ENCODE measurements at regions not wholly inside any gene's neighbourhood (a gene's known extent, or its start where the extent isn't known, plus 50 kb on each side); places are given as distances from the start of the nearest gene placed in this dataset.

GRCh38 chr9:27943501-27943900 is 370.2 kb upstream of the C9orf72 start:
- H3K4me1 ChIP-seq: no peaks in the 10 kb centered on the region
- H3K9me3 ChIP-seq: no peaks in the 10 kb centered on the region
- TF ChIP-seq CTCF (IDR thresholded peaks at IDR 0.05) (no peak), POLR2A (IDR thresholded peaks at IDR 0.05) (no peak)
- H3K27me3 ChIP-seq: no peaks in the 10 kb centered on the region
- DNase-seq: no peak
- WGBS, 2 donors: 50 to 67% methylated on average over 1 of the region's 1 CpG
- intact Hi-C loops (cut with DNase I): no loop called here
- no peaks in the 10 kb centered on the region for H3K36me3 ChIP-seq
- H3K4me3 ChIP-seq: no peak overlapping the region
- H3K27ac ChIP-seq: no peak overlapping the region

GRCh38 chr9:27945386-27945785 is 372.1 kb upstream of the C9orf72 start:
- 0% methylated on average over 1 of the region's 1 CpG for WGBS, 2 donors
- TF ChIP-seq CTCF (IDR thresholded peaks at IDR 0.05) (no peak), POLR2A (IDR thresholded peaks at IDR 0.05) (no peak)
- no peak overlapping the region for H3K4me3 ChIP-seq
- H3K36me3 ChIP-seq: no peaks in the 10 kb centered on the region
- intact Hi-C loops (cut with DNase I): no loop called here
- H3K27me3 ChIP-seq: no peaks in the 10 kb centered on the region
- no peaks in the 10 kb centered on the region for H3K9me3 ChIP-seq
- no peak overlapping the region for H3K27ac ChIP-seq
- no peak for DNase-seq
- no peaks in the 10 kb centered on the region for H3K4me1 ChIP-seq

- Histone ChIP-seq H3K9me3 (no peaks in the 10 kb centered on the region), H3K36me3 (no peaks in the 10 kb centered on the region), H3K27ac (no peak overlapping the region), H3K4me3 (no peak overlapping the region), H3K27me3 (no peaks in the 10 kb centered on the region), H3K4me1 (no peaks in the 10 kb centered on the region)
- no peak for DNase-seq
- intact Hi-C loops (cut with DNase I): no loop called here
- TF ChIP-seq POLR2A (IDR thresholded peaks at IDR 0.05) (no peak), CTCF (IDR thresholded peaks at IDR 0.05) (no peak)
- WGBS, 2 donors: 81 to 85% methylated on average over 8 of the region's 8 CpGs
Observed at GRCh38 chr9:27950382-27950781, 377.1 kb upstream of the C9orf72 start.

GRCh38 chr9:27954858-27955257 is 381.6 kb upstream of the C9orf72 start:
- DNase-seq: no peak
- no peaks in the 10 kb centered on the region for H3K4me1 ChIP-seq
- WGBS, 2 donors: 20 to 43% methylated on average over 1 of the region's 1 CpG
- no peaks in the 10 kb centered on the region for H3K9me3 ChIP-seq
- H3K27me3 ChIP-seq: no peaks in the 10 kb centered on the region
- intact Hi-C loops (cut with DNase I): no loop called here
- no peak overlapping the region for H3K4me3 ChIP-seq
- no peak for TF ChIP-seq CTCF (IDR thresholded peaks at IDR 0.05)
- no peak for TF ChIP-seq POLR2A (IDR thresholded peaks at IDR 0.05)
- H3K36me3 ChIP-seq: no peaks in the 10 kb centered on the region
- no peak overlapping the region for H3K27ac ChIP-seq

- Histone ChIP-seq H3K27me3 (no peaks in the 10 kb centered on the region), H3K4me1 (no peaks in the 10 kb centered on the region), H3K9me3 (no peaks in the 10 kb centered on the region), H3K4me3 (no peak overlapping the region), H3K36me3 (no peaks in the 10 kb centered on the region), H3K27ac (no peak overlapping the region)
- DNase-seq: no peak
- intact Hi-C loops (cut with DNase I): no loop called here
- no peak for TF ChIP-seq CTCF (IDR thresholded peaks at IDR 0.05)
- no peak for TF ChIP-seq POLR2A (IDR thresholded peaks at IDR 0.05)
Observed at GRCh38 chr9:27963836-27964235, 390.6 kb upstream of the C9orf72 start.
